Ureter (tissue), 1 donor: ENCODE measurements at regions not wholly inside any gene's neighbourhood (a gene's known extent, or its start where the extent isn't known, plus 50 kb on each side); places are given as distances from the start of the nearest gene placed in this dataset.
"Not testable (repeated sequence)": the region's sequence is repeated elsewhere in the genome, so short reads cannot be mapped to it uniquely, and the experiment has no call there.

ENCODE experiments used
- DNase-seq: peaks from one replicate; pipeline ENCODE4 v3.0.0-alpha.2; 2020; ENCODE audit warnings: low spot score
- donor health status: DM: yes; HTN: yes; CAD: no.

DNA sequence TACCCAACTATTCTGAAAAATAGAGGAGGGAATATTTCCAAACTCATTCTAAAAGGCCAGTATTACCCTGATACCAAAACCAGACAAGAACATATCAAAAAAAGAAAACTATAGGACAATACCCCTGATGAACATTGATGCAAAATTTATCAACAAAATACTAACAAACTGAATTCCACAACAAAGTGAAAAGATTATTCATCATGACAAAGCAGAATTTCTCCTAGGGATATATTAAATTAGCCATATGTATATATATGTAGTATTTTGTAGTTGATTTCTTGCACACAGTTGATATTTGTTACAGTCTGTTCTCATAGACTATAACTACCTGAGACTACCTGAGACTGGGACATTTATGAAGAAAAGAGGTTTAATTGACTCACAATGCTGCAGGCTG is 495.0 kb upstream of the SPRY2 start:
- DNase-seq: no peak

DNA sequence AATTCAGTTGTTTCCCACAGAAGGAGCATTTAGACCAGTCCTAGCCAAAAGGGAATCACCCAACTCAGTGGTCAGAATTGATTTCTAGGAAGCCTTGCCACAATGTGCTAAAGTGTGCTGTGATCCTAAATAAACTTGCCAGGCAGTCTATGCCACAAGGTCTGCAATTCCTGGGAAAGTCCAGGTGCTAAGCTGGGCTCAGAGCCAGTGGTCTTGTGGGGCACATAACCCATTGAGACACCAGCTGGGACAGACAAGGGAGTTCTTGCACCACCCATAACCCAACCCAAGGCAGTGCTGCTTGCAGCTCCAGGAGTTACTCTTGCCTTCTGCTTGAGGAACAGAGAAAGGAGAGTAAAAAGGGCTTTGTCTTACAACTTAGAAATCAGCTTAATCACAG is 489.5 kb upstream of the SPRY2 start:
- DNase-seq: no peak

DNA sequence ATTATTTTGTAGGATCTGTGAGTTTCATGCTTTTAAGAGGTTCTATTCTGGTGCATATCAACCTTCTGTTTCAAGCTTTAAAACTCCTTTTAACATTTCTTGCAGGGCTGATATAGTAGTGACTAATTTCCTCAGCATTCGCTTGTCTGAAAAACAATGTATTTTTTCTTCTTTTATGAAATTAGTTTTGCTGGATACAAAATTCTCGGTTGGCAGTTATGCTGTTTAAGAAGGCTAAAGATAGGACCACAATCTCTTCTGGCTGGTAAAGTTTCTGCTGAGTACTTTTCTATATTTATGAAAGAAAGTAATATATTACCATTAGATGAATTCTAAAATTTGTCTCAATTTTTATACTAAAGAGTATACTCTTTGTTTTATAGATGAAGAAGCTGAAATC is 487.8 kb upstream of the SPRY2 start:
- DNase-seq: no peak

DNA sequence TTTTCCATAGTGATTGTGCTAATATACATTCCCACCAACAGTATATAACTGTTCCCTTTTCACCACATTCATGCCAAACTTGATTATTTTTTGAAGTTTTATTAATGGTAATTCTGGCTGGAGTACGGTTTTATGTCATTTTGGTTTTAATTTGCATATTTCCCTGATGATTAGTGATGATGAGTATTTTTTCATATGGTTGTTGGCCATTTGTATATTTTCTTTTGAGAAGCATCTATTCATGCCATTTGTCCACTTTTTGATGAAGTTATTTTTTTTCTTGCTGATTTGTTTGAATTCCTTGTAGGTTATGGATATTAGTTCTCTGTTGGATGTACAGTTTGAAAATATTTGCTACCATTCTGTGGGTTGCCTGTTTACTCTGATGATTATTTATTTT is 484.4 kb upstream of the SPRY2 start:
- DNase-seq: no peak

DNA sequence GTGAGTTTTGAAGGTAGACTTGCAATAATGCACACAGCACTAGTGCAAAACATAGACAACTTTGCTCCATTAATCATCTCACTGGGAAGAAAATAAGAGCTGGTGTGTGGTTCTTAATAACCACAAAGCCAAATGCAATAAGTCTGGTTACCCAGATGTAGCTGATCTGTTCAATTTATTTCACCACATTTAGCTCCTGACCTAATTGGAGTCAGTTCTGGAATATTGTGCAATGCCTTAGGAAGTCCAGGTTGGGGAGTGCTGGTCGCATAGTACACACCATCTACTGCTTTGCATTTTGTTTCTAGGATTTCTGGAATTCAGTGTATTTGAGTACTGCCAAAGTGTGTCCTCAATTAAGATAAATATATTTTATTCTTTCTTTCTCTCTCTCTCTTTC is 483.3 kb upstream of the SPRY2 start:
- DNase-seq: no peak

DNA sequence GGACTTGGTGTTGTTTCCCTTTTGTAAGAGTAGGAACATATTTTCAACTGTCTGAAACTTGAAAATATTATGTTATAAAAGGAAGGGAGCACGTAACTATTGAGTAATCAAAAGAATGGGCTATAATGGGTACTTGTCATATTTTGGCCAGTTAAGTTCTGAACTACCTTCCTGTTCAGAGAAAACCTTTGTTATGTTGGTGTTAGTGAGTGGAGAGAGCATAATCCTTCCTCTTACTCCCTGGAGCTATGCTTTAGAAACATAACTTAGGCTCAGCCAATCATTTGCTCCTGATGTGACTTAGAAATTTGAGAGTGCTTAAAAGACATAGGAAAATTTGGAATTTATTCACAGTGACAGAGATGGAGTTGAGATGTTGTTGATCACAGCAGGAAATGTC is 482.5 kb upstream of the SPRY2 start:
- no peak for DNase-seq

DNA sequence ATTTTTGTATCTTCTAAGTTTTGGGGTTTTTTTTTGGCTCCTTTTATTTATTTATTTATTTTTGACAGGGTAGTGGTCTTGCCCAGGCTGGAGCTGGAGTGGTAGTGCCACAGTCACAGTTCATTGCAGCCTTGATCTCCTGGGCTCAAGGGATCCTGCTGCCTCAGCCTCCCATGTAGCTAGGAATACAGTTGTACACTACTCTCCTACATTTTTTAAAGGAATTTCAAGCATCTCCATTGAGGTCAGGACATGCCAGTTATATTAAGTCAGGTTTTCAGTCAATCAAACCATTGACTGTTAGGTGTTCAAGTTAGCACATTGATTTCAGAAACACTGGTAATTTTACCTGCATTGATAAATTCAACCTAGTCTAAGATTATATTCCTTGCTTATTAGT is 480.5 kb upstream of the SPRY2 start:
- DNase-seq: no peak

DNA sequence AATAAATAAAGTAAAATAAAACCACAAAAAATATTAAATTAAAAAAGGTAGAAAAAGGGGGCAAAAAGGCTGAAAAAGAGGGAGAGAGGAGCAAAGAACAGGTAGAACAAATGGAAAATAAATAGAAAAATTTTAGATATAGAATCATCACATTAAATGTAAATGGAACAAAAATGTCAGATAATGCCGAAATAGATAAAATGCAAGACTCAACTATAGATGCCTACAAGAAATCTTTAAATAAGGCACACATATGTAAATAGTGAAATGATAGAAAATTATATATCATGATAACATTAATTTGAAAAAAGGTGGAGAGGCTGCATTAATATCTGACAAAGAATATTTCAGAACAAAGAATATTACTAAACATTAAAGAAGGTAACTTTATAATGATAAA is 477.1 kb upstream of the SPRY2 start:
- no peak for DNase-seq

DNA sequence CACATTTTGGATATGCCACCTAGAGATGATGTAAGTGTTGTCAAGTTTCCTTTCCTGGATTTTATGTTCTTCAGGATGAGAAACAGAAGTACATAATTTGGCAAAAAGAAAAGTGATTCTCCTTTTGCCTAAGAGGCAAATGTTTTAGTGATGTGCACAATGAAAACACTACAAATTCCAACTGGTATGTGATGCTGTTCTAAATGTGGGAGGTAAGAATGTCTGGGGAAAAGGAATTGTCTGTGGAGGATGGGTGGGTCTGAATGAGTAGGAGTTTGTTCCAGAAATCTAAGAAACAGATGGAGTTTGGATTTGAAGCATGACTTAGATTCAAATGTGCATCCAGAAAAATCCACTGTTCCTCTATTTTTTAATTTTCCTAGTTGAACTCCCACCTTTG is 473.6 kb upstream of the SPRY2 start:
- no peak for DNase-seq

DNA sequence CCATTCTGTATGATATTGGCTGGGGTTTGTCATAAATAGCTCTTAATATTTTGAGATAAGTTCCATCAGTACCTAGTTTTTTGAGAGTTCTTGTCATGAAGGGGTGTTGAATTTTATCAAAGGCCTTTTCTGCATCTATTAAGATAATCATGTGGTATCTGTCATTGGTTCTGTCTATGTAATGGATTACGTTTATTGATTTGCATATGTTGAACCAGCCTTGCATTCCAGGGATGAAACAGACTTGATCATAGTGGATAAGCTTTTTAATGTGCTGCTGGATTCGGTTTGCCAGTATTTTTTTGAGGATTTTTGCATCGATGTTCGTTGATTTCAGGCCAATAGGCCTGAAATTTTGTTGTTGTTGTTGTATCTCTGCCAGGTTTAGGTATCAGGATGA is 469.4 kb upstream of the SPRY2 start:
- not testable (repeated sequence) for DNase-seq

DNA sequence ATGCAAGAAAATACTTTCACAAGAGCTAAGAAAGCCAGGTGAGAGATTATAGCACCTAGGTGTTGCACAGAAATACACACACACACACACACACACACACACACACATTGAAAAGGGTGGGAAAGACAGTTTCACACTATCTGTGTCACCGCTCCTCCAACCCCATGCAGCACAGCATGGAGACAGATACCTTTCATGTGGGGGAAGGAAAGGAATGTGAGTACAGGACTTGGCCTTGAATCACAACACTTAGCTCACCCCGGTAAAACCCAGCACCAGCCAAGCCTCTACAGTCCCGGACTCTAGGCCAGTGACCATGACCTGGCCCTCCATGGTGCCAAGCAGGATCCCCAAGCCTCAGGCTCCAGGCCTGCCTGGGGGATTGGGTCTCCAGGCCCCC is 462.0 kb upstream of the SPRY2 start:
- no peak for DNase-seq

DNA sequence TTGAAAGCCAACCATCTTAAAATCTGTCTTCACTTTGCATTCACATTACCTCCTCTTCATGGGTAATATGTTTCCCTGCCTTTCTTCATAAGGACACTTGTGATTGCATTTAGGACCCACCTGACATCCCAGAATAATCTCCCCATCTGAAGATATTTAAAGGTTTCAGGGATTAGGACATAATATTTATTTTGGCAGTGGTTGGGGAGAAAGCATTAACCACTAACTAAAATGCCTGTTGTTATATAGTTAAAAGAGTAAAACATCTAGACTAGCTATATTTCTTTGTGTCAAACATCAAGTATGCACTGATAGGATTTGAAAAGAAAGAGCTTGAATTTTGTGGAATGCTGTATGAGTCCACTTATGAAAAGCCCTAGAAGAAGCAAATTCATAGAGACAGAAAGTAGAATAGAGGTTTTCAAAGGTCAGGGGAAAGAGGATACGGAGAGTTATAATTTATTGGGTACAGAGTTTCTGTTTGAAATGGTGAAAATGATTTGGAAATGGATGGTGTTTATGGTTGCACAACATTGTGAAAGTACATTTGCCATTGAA is 457.7 kb upstream of the SPRY2 start:
- no peak for DNase-seq

DNA sequence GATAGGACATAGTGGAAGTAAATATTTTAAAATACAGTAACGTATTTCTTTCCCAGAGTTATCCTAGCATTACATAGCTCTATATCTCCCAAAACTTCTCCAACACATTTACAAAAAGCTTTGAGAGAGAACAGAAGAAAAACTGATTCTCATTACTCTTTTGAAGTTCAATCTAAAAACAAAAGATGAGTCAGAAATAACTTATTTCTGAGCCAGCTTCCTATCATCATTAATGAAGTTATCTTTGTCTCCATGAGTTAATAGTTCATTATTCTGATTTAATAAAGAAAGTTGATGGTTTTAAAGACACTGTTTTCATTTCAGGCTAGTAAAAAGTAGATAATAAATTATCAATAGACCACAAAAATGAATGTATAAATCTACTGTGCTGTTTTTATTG is 446.7 kb upstream of the SPRY2 start:
- no peak for DNase-seq

DNA sequence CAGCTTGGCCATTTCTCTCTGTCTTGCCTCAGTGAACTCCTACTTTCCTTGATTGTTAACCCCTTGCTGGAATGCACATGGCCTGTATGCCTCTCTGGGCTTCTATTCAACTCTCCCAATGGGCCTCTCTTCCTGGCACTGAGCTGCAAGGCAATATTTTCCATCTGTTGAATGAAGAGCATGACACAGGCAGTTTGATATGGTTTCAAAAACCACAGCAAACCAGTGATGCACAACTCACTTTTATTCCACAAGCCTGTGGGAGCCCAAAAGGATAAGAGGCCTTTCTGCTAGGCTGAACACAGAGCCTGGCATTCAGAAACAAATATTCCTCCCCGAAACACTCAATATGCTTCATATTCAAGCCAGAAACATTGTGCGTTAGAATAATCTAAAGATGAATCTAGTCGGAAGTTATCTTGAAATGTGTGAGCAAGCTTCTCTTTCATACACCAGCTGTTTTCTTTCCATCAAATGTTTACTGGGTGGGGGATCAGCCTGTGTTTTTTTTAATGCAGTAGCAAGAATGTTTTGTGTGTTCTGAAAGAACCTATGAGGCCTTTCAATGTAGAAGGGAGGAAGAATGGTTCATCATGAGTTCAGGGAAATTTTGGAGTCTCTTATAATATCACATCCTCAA is 443.1 kb upstream of the SPRY2 start:
- no peak for DNase-seq

DNA sequence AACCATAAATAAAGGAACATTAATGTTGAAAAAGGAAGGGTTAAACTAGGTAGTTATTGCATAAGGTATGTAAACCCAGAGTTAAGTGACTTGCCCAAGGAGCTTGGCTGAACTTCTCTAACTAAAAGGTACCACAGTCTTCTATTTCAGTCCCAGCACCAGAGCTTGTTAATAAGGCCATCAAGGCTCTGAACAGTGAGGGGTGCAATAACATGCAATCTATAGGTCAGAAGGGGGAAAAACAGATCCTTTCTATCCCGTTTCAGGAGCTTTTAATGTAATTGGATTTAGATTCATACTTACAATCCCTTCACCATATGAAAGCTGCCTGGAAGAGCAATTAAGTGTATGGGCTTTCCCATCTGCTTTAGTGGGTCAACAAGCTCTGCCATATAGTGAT is 441.5 kb upstream of the SPRY2 start:
- DNase-seq: no peak

DNA sequence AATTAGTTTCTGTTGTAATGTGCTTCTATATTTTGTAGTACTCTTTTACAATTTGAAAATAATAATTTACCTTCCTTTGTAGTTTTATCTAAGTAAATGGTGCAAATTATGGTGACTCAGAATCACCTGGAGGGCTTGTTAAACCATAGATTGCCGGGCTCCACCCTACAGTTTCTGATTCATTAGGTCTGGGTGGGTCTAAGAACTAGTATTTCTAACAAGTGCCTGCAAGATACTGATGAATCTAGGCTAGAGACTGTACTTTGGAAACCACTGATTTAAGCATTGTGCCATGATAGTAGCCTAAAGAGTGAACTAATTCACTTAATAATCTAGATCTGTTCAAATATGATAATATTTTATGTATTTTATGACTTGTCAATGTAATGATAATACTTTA is 437.4 kb upstream of the SPRY2 start:
- DNase-seq: no peak

DNA sequence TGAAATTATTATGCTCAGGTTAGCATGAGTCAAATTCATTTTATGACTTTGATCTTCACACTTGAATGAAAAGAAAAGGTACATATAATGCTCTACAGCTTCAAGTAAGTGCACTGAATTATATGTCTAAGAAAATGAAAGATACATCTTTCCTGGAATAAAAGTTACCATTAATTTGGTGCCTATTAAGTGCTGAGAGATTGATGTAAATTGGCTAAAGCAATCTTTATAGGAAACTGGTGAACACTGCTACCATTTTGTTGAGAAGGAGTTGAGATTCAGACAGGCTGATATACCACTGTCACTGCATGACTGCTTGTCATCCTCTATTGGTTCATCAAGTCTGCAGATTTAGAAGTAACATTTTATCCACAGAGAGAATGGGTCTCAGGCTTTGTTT is 416.8 kb upstream of the SPRY2 start:
- no peak for DNase-seq

DNA sequence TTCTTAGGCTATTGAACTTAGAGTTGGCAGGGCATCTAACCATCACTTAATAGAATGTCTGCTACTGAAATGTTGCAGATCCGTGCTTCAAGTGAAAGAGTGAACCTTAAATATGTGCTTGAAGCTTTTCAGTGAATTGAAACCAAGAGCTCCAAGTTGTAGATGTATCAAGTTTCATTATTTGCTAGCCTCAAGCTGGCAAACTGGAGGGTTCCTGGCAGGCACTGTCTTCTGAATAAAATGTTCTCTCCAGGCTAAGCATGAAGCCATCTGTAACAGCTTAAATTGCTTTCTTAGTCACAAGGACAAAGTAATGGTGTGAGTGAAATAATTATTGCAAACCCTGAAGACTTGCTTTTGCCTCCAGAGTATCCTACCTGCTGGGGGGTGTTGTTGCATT is 415.0 kb upstream of the SPRY2 start:
- DNase-seq: no peak

DNA sequence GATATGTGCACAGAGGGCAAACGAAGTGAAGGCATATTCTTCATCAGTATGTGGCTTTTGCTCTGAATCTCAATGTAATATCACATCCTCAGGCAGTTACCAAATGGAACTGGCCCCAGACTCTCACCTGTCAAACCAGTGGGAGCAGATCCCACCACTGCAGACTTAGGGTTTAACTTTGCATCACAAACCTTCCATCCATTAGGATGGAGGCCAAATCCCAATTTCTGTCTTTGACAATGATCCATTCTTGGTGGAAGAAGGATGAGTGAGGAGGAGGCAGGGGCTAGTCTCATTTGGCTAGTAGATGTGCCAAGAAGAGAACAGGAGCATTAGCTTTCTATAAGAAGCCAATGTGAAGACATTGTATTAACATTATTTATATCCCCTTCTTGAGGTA is 413.5 kb upstream of the SPRY2 start:
- no peak for DNase-seq

DNA sequence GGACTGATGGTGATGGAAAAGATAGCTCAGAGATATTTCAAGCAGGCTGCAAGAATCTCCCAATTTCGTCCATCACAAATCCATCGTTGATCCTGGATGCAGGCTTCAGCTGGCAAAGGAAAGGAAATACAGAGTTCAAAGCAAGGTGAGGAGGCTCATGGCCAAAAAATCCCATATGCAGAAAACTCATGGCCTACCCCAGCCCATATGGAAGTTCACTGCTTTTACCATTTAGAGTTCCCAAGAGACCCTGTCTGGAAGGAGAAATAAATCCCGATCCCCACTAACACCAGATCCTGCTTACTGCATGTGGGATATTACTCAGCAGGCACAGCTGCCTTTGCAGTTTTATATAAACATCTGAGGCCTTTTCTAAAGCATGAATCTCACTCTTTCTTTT is 412.9 kb upstream of the SPRY2 start:
- DNase-seq: no peak

DNA sequence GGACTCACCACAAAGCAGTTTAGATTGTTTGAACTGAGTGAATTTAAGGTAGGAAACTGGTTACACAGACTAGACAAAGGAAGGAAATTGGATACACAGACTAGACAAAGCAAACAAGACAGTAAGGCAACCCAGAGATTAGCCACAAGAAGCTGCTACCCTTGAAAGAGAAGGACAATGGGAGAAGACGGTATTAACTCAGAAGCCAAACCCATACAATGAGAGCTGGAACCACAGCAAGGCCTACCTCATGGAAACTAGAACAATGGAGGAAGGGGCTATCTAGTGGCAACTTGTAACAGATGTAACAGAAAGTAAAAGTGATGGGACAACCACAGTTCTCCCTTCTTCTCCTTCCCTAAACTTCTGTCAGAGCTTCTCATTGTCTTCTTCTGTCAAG is 410.9 kb upstream of the SPRY2 start:
- no peak for DNase-seq

DNA sequence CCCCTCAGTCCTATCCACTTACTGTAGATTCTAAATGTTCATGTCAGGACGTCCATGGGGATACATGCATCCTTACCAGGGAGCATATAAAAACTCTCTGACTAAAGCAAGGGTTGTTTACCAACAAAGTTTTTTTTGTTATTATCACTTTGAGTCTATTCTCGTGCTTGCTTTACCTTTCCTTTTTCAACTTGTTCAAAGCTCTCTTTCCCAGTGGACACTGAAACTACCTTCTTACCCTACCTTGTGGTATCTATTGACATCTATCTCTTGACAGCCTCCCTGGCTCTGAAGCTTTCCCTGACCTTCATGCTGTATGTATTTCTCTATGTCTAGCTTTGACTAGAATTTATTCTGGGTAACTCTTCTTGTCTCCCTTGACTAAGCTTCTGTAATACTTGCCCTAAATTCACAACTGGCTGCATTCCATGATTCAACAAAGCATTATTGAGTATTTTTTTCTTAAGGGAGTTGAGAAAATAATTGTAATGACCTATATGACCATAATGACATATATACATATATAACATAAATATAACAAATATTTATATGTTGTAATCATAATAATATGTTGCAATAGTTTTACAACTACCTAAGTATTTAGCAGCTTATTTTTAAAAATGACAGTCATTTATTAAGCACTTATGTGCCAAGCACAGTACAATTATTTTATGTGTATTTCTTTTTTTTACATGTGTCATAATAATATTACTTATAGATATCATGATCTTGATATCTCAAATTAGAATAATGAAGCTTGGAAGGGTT is 403.4 kb upstream of the SPRY2 start:
- no peak for DNase-seq

DNA sequence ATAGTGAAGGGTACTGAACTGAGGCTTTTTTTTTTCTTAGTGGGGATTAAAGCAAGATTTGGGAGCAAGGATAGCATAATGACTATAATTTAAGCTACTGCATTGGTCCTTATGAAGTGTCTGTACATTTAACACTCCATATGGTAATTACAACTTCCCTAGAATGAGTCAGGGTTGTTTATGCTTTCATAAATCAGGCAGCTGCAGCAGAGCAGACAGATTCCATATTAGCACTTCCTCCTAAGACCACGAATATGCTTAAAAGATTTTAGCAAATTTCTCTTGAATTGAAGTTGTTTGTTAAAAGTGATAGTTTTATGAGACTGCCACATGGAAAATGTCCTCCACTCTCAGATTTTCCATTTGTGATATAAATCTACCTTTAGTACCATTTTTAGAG is 401.1 kb upstream of the SPRY2 start:
- DNase-seq: no peak

DNA sequence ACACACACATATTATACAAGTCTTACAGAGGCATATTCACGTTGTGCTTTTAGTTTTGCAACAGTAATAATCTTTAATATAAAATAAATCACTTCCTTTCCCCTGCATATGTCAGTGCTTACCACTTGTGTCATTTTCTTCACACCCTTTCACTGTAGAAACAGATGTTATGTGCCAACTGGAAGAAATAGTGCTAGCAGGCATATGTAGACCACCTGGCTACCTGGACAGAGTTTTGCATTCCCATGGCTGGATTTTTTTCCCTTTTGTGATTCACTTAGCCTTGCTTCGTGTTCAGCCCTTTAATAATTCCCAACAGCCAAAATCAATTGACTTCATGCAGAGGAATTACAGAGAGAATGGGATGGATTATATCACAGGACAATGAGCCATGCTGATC is 399.1 kb upstream of the SPRY2 start:
- DNase-seq: no peak
